ENCODE measurements at regions not wholly inside any gene's neighbourhood (a gene's known extent, or its start where the extent isn't known, plus 50 kb on each side); places are given as distances from the start of the nearest gene placed in this dataset.

- DNase-seq (ENCODE audit: low read depth, low spot score) (no peak), ATAC-seq (no peak)
- Histone ChIP-seq H3K27ac (ENCODE audit: low read length) (no peak overlapping the region), H3K4me3 (ENCODE audit: low read depth in 2 of 2, low read length in 2 of 2) (no peak overlapping the region), H3K36me3 (ENCODE audit: control insufficient read depth, insufficient read depth, low read length) (no peaks in the 10 kb centered on the region), H3K27me3 (ENCODE audit: control insufficient read depth, insufficient read depth, low read length) (no peaks in the 10 kb centered on the region), H3K4me1 (ENCODE audit: control insufficient read depth, insufficient read depth, low read length) (peaks cover 8% of the 10 kb centered on the region), H3K9me3 (ENCODE audit: control insufficient read depth, insufficient read depth, low read depth, low read length) (no peaks in the 10 kb centered on the region)
- in situ Hi-C loops (cut with HindIII; ENCODE audit: low pct_unique_long_range_greater_than_20kb, low sequenced_read_pairs) = no loop called here
- TF ChIP-seq POLR2AphosphoS5 (IDR thresholded peaks at IDR 0.05; ENCODE audit: low read depth, low read length) (no peak), TCF7L2 (IDR thresholded peaks at IDR 0.05; ENCODE audit: low read depth, low read length) (no peak), SIN3A (IDR thresholded peaks at IDR 0.05; ENCODE audit: borderline replicate concordance, insufficient read depth, low read depth, low read length) (no peak)
- TF ChIP-seq, protein P1, sequence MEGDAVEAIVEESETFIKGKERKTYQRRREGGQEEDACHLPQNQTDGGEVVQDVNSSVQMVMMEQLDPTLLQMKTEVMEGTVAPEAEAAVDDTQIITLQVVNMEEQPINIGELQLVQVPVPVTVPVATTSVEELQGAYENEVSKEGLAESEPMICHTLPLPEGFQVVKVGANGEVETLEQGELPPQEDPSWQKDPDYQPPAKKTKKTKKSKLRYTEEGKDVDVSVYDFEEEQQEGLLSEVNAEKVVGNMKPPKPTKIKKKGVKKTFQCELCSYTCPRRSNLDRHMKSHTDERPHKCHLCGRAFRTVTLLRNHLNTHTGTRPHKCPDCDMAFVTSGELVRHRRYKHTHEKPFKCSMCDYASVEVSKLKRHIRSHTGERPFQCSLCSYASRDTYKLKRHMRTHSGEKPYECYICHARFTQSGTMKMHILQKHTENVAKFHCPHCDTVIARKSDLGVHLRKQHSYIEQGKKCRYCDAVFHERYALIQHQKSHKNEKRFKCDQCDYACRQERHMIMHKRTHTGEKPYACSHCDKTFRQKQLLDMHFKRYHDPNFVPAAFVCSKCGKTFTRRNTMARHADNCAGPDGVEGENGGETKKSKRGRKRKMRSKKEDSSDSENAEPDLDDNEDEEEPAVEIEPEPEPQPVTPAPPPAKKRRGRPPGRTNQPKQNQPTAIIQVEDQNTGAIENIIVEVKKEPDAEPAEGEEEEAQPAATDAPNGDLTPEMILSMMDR (IDR thresholded peaks at IDR 0.05) = no peak
- TF ChIP-seq, protein P2, sequence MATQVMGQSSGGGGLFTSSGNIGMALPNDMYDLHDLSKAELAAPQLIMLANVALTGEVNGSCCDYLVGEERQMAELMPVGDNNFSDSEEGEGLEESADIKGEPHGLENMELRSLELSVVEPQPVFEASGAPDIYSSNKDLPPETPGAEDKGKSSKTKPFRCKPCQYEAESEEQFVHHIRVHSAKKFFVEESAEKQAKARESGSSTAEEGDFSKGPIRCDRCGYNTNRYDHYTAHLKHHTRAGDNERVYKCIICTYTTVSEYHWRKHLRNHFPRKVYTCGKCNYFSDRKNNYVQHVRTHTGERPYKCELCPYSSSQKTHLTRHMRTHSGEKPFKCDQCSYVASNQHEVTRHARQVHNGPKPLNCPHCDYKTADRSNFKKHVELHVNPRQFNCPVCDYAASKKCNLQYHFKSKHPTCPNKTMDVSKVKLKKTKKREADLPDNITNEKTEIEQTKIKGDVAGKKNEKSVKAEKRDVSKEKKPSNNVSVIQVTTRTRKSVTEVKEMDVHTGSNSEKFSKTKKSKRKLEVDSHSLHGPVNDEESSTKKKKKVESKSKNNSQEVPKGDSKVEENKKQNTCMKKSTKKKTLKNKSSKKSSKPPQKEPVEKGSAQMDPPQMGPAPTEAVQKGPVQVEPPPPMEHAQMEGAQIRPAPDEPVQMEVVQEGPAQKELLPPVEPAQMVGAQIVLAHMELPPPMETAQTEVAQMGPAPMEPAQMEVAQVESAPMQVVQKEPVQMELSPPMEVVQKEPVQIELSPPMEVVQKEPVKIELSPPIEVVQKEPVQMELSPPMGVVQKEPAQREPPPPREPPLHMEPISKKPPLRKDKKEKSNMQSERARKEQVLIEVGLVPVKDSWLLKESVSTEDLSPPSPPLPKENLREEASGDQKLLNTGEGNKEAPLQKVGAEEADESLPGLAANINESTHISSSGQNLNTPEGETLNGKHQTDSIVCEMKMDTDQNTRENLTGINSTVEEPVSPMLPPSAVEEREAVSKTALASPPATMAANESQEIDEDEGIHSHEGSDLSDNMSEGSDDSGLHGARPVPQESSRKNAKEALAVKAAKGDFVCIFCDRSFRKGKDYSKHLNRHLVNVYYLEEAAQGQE (IDR thresholded peaks at IDR 0.05; ENCODE audit: insufficient read depth in 1 of 2, low read depth in 2 of 2, low read length in 1 of 2) = no peak
- intact Hi-C loops (cut with micrococcal nuclease; ENCODE audit: unreplicated experiment) = no loop called here
- CTCF ChIA-PET = no interaction called here
- no TSS peak for BruUV-seq (replicated peaks)
- POLR2A ChIA-PET = no interaction called here
Observed at GRCh38 chr13:24998433-24998832, 97.5 kb upstream of the PABPC3 start.

GRCh38 chr13:25001476-25002206, 94.3 kb upstream of the PABPC3 start:
- H3K4me1 ChIP-seq (ENCODE audit: control insufficient read depth, insufficient read depth, low read length) = peaks cover 8% of the 10 kb centered on the region
- H3K4me3 ChIP-seq (ENCODE audit: low read depth in 2 of 2, low read length in 2 of 2) = no peak overlapping the region
- ChIA-PET POLR2A (no interaction called here), CTCF (interaction anchor here (0.6 to 0.8 kb wide), 2 partner anchors 35 to 268 kb away, joined by 3 to 5 read pairs; no protein-coding TSS in a partner anchor)
- in situ Hi-C loops (cut with HindIII; ENCODE audit: low pct_unique_long_range_greater_than_20kb, low sequenced_read_pairs) = no loop called here
- DNase-seq (ENCODE audit: low read depth, low spot score) (no peak), ATAC-seq (no peak)
- no TSS peak for BruUV-seq (replicated peaks)
- no peaks in the 10 kb centered on the region for H3K36me3 ChIP-seq (ENCODE audit: control insufficient read depth, insufficient read depth, low read length)
- no peaks in the 10 kb centered on the region for H3K27me3 ChIP-seq (ENCODE audit: control insufficient read depth, insufficient read depth, low read length)
- H3K9me3 ChIP-seq (ENCODE audit: control insufficient read depth, insufficient read depth, low read depth, low read length) = no peaks in the 10 kb centered on the region
- intact Hi-C loops (cut with micrococcal nuclease; ENCODE audit: unreplicated experiment) = loop anchor here (2.0 kb wide), 1 partner anchor 35 kb away; no protein-coding TSS in a partner anchor
- no peak overlapping the region for H3K27ac ChIP-seq (ENCODE audit: low read length)
- TF ChIP-seq, protein P2 (IDR thresholded peaks at IDR 0.05; ENCODE audit: insufficient read depth in 1 of 2, low read depth in 2 of 2, low read length in 1 of 2) = no peak
- TF ChIP-seq TCF7L2 (IDR thresholded peaks at IDR 0.05; ENCODE audit: low read depth, low read length) = no peak
